ENCODE measurements at regions not wholly inside any gene's neighbourhood (a gene's known extent, or its start where the extent isn't known, plus 50 kb on each side); places are given as distances from the start of the nearest gene placed in this dataset.
A peak's percentile ranks its signal among the peaks of the same experiment; 100 is the strongest.
"Not testable (repeated sequence)": the region's sequence is repeated elsewhere in the genome, so short reads cannot be mapped to it uniquely, and the experiment has no call there.

DNA sequence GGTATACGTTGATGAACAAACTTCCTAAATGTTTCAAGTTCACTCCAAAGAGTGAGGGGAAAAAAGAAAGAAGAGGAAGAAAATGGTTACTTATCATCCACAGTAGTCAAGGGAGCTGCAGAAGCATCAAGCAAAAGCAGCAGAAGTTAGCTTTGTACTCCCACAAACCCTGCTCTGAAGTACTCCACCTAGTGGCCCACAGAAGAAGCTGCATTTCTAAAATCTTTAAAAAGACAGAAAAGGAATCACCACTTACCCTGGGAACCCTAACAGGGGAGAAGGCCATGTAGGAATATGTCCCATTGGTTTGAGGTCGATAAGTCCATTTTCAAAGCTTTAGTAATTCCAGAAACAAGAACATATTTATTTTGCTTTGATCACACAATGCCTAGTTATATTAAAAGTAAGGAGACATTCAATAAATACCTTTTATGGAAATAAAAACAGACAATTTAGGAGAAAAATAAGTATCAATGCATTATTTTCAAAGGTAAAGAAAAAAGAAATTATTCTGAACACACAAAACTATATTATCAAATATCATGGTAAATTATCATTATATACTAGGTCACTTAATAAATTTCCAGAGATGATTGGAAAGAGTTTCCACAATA is 900.5 kb upstream of the DEFB115 start:
- WGBS: no CpG with 5 or more reads among the region's 2 CpGs
- H3K9me3 ChIP-seq (ENCODE audit: insufficient read depth, low read depth, low read length); H3K9ac ChIP-seq (ENCODE audit: low read depth, low read length); H3K36me3 ChIP-seq (ENCODE audit: insufficient read depth, low read length); H3K4me1 ChIP-seq (ENCODE audit: insufficient read depth, low read length); H3K27me3 ChIP-seq (ENCODE audit: insufficient read depth, low read length); H3K4me3 ChIP-seq (ENCODE audit: low read length); H3K27ac ChIP-seq (ENCODE audit: low read depth, low read length): not testable (repeated sequence)

GRCh38 chr20:30361756-30362155 is 895.7 kb upstream of the DEFB115 start:
- H3K9me3 ChIP-seq (ENCODE audit: insufficient read depth, low read depth, low read length): peaks cover 13% of the 10 kb centered on the region; the same call in 1 of the 2 replicates
- not testable (repeated sequence) for H3K27ac ChIP-seq (ENCODE audit: low read depth, low read length); H3K27me3 ChIP-seq (ENCODE audit: insufficient read depth, low read length); H3K9ac ChIP-seq (ENCODE audit: low read depth, low read length); H3K4me3 ChIP-seq (ENCODE audit: low read length); H3K4me1 ChIP-seq (ENCODE audit: insufficient read depth, low read length); H3K36me3 ChIP-seq (ENCODE audit: insufficient read depth, low read length)
- 90% methylated on average over 13 of the region's 13 CpGs for WGBS

- H3K9ac ChIP-seq (ENCODE audit: low read depth, low read length): peak overlapping the region; percentile 59
- H3K27ac ChIP-seq (ENCODE audit: low read depth, low read length); H3K9me3 ChIP-seq (ENCODE audit: insufficient read depth, low read depth, low read length); H3K27me3 ChIP-seq (ENCODE audit: insufficient read depth, low read length); H3K36me3 ChIP-seq (ENCODE audit: insufficient read depth, low read length); H3K4me1 ChIP-seq (ENCODE audit: insufficient read depth, low read length): not testable (repeated sequence)
- WGBS: 85% methylated on average over 14 of the region's 14 CpGs
- H3K4me3 ChIP-seq (ENCODE audit: low read length): peak overlapping the region; percentile 73
Observed at GRCh38 chr20:30376430-30376766, 881.1 kb upstream of the DEFB115 start.

GRCh38 chr20:30376767-30377658 is 880.5 kb upstream of the DEFB115 start:
- peak overlapping the region; percentile 68 for H3K9ac ChIP-seq (ENCODE audit: low read depth, low read length)
- peak overlapping the region; percentile 52; the same call in 1 of the 2 replicates for H3K27ac ChIP-seq (ENCODE audit: low read depth, low read length)
- H3K4me1 ChIP-seq (ENCODE audit: insufficient read depth, low read length): no peaks in the 10 kb centered on the region
- no peaks in the 10 kb centered on the region for H3K9me3 ChIP-seq (ENCODE audit: insufficient read depth, low read depth, low read length)
- no peaks in the 10 kb centered on the region for H3K36me3 ChIP-seq (ENCODE audit: insufficient read depth, low read length)
- peak overlapping the region; percentile 73 for H3K4me3 ChIP-seq (ENCODE audit: low read length)
- 22% methylated on average over 67 of the region's 70 CpGs for WGBS
- H3K27me3 ChIP-seq (ENCODE audit: insufficient read depth, low read length): no peaks in the 10 kb centered on the region

- not testable (repeated sequence) for H3K4me3 ChIP-seq (ENCODE audit: low read length); H3K4me1 ChIP-seq (ENCODE audit: insufficient read depth, low read length); H3K27ac ChIP-seq (ENCODE audit: low read depth, low read length); H3K9me3 ChIP-seq (ENCODE audit: insufficient read depth, low read depth, low read length); H3K9ac ChIP-seq (ENCODE audit: low read depth, low read length); H3K27me3 ChIP-seq (ENCODE audit: insufficient read depth, low read length); H3K36me3 ChIP-seq (ENCODE audit: insufficient read depth, low read length)
- 83% methylated on average over 1 of the region's 4 CpGs for WGBS
Observed at GRCh38 chr20:30378317-30378716, 879.1 kb upstream of the DEFB115 start.

- H3K4me1 ChIP-seq (ENCODE audit: insufficient read depth, low read length); H3K36me3 ChIP-seq (ENCODE audit: insufficient read depth, low read length); H3K9ac ChIP-seq (ENCODE audit: low read depth, low read length); H3K9me3 ChIP-seq (ENCODE audit: insufficient read depth, low read depth, low read length); H3K4me3 ChIP-seq (ENCODE audit: low read length); H3K27me3 ChIP-seq (ENCODE audit: insufficient read depth, low read length); H3K27ac ChIP-seq (ENCODE audit: low read depth, low read length): not testable (repeated sequence)
- WGBS: no CpG with 5 or more reads among the region's 1 CpG
Observed at GRCh38 chr20:30378721-30379120, 878.7 kb upstream of the DEFB115 start.

- not testable (repeated sequence) for H3K9ac ChIP-seq (ENCODE audit: low read depth, low read length); H3K27me3 ChIP-seq (ENCODE audit: insufficient read depth, low read length); H3K36me3 ChIP-seq (ENCODE audit: insufficient read depth, low read length); H3K27ac ChIP-seq (ENCODE audit: low read depth, low read length); H3K9me3 ChIP-seq (ENCODE audit: insufficient read depth, low read depth, low read length); H3K4me3 ChIP-seq (ENCODE audit: low read length); H3K4me1 ChIP-seq (ENCODE audit: insufficient read depth, low read length)
- 91% methylated on average over 6 of the region's 6 CpGs for whole genome bisulfite sequencing
Observed at GRCh38 chr20:30384841-30385240, 872.6 kb upstream of the DEFB115 start.

DNA sequence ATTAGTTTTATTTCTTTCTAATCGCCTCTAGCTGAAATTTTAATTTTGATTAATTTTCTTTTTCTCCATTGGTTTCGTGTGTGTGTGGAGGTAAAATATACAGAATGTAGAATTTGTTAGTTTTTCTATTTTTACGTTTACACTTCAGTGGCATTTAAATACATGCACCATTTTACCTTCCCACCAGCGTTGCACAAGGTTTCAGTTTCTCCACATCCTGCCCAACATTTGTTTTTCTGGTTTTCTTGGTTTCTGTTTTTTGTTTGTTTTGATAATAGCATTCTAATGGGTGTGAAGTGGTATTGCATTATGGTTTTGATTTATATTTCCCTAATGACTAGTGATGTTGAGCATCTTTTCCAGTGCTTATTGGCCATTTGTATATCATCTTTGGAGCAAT is 871.4 kb upstream of the DEFB115 start:
- not testable (repeated sequence) for H3K9me3 ChIP-seq (ENCODE audit: insufficient read depth, low read depth, low read length); H3K4me3 ChIP-seq (ENCODE audit: low read length); H3K27ac ChIP-seq (ENCODE audit: low read depth, low read length); H3K9ac ChIP-seq (ENCODE audit: low read depth, low read length); H3K27me3 ChIP-seq (ENCODE audit: insufficient read depth, low read length); H3K4me1 ChIP-seq (ENCODE audit: insufficient read depth, low read length); H3K36me3 ChIP-seq (ENCODE audit: insufficient read depth, low read length)
- no CpG with 5 or more reads among the region's 4 CpGs for WGBS

GRCh38 chr20:30387823-30388222 is 869.6 kb upstream of the DEFB115 start:
- H3K27ac ChIP-seq (ENCODE audit: low read depth, low read length); H3K27me3 ChIP-seq (ENCODE audit: insufficient read depth, low read length); H3K4me3 ChIP-seq (ENCODE audit: low read length); H3K4me1 ChIP-seq (ENCODE audit: insufficient read depth, low read length); H3K9ac ChIP-seq (ENCODE audit: low read depth, low read length); H3K36me3 ChIP-seq (ENCODE audit: insufficient read depth, low read length); H3K9me3 ChIP-seq (ENCODE audit: insufficient read depth, low read depth, low read length): not testable (repeated sequence)
- 93% methylated on average over 3 of the region's 4 CpGs for WGBS

DNA sequence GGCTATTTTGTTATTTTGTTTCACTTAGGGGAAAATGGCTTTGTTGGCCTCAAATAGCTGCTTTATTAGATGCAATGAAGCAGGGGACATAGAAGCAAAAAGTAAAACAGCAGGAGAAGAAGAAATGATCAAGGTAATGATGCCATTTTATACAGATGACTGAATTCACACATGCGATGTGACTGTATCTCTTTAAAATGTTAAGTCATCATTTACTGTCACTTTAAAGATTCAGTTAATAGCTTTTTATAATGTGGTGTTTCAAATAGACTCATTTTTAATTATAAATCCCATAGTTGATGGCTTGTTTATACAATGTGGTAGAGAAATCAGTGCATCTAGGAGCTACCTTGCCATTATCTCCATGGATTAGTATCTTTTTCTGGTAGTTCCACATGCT is 863.9 kb upstream of the DEFB115 start:
- H3K27ac ChIP-seq (ENCODE audit: low read depth, low read length); H3K27me3 ChIP-seq (ENCODE audit: insufficient read depth, low read length); H3K9me3 ChIP-seq (ENCODE audit: insufficient read depth, low read depth, low read length); H3K4me3 ChIP-seq (ENCODE audit: low read length); H3K36me3 ChIP-seq (ENCODE audit: insufficient read depth, low read length); H3K9ac ChIP-seq (ENCODE audit: low read depth, low read length); H3K4me1 ChIP-seq (ENCODE audit: insufficient read depth, low read length): not testable (repeated sequence)
- WGBS: no CpG with 5 or more reads among the region's 1 CpG

- not testable (repeated sequence) for H3K36me3 ChIP-seq (ENCODE audit: insufficient read depth, low read length); H3K9me3 ChIP-seq (ENCODE audit: insufficient read depth, low read depth, low read length); H3K27ac ChIP-seq (ENCODE audit: low read depth, low read length); H3K4me3 ChIP-seq (ENCODE audit: low read length); H3K27me3 ChIP-seq (ENCODE audit: insufficient read depth, low read length); H3K9ac ChIP-seq (ENCODE audit: low read depth, low read length); H3K4me1 ChIP-seq (ENCODE audit: insufficient read depth, low read length)
- whole genome bisulfite sequencing: 93% methylated on average over 2 of the region's 2 CpGs
Observed at GRCh38 chr20:30397111-30397510, 860.4 kb upstream of the DEFB115 start.

GRCh38 chr20:30405061-30405460 is 852.4 kb upstream of the DEFB115 start:
- WGBS: 92% methylated on average over 18 of the region's 18 CpGs
- H3K27me3 ChIP-seq (ENCODE audit: insufficient read depth, low read length); H3K9ac ChIP-seq (ENCODE audit: low read depth, low read length); H3K36me3 ChIP-seq (ENCODE audit: insufficient read depth, low read length); H3K4me1 ChIP-seq (ENCODE audit: insufficient read depth, low read length); H3K4me3 ChIP-seq (ENCODE audit: low read length); H3K27ac ChIP-seq (ENCODE audit: low read depth, low read length); H3K9me3 ChIP-seq (ENCODE audit: insufficient read depth, low read depth, low read length): not testable (repeated sequence)
